HG02852 (cell line): ENCODE measurements at regions not wholly inside any gene's neighbourhood (a gene's known extent, or its start where the extent isn't known, plus 50 kb on each side); places are given as distances from the start of the nearest gene placed in this dataset.
"Not testable (repeated sequence)": the region's sequence is repeated elsewhere in the genome, so short reads cannot be mapped to it uniquely, and the experiment has no call there.

Experiments used
- ATAC-seq: cut with Tn5 transposase; IDR thresholded peaks from one replicate; pipeline ENCODE4 v1.9.1; 2021; ENCODE audit warnings: mild to moderate bottlenecking, moderate library complexity; ENCODE audit not compliant: unreplicated experiment

- no peak for ATAC-seq
Measured at GRCh38 chr20:43404878-43405277, 52.8 kb upstream of the SRSF6 start.

DNA sequence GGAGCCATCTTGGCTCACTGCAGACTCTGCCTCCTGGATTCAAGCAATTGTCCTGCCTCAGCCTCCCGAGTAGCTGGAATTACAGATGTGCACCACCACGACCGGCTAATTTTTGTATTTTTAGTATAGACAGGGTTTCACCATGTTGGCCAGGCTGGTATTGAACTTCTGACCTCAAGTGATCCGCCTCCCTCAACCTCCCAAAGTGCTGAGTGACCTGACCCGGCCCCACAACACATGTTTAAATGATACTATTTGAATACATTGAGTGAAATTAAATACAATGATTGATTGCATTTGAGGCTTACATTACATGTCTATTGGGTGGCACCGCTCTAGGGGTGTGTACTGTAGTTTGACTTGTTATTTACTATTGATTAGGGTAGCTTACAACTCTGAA lies 56.8 kb upstream of the SRSF6 start:
- ATAC-seq = not testable (repeated sequence)

- ATAC-seq = no peak
Measured at GRCh38 chr20:43398676-43399324, 58.9 kb upstream of the SRSF6 start.

- no peak for ATAC-seq
Measured at GRCh38 chr20:43397147-43397546, 60.5 kb upstream of the SRSF6 start.

DNA sequence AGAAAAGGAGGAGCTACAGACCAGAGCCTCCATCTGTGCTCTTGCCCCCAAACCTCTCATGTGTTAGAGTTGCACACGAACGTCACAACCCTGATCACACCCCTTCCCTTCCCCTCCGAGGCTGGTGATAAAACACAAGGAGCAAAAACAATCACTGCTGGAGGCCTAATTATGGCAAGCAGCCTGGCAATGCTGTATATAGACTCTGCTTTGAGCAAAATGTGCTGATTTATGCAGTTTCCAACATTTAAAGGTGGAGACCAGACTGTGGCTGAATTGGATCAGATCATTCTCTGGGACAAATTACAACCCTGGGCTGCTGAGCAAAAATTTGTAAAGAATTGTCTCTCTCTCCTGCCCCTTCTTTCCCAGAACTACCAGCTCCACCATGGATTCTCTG lies 64.6 kb upstream of the SRSF6 start:
- no peak for ATAC-seq

DNA sequence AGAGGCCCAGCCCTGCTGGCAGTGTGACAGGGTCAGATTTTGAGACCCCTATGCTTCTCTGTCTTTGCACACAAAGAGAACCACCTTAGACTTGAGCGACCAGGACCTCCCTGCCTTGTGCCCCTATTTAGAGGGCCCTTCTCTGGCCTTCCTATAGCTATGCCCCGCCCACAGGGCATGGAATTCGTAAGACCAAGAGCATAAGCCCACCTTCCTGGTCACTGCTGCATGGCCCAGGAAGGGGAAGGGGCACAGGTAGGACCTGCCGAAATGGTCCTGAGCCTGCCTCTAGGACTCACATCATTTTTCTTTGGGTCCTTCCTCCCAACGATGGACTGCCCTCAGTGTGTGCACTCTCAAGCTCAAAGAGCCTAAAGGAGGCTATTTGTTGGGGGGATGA lies 65.1 kb upstream of the SRSF6 start:
- no peak for ATAC-seq

DNA sequence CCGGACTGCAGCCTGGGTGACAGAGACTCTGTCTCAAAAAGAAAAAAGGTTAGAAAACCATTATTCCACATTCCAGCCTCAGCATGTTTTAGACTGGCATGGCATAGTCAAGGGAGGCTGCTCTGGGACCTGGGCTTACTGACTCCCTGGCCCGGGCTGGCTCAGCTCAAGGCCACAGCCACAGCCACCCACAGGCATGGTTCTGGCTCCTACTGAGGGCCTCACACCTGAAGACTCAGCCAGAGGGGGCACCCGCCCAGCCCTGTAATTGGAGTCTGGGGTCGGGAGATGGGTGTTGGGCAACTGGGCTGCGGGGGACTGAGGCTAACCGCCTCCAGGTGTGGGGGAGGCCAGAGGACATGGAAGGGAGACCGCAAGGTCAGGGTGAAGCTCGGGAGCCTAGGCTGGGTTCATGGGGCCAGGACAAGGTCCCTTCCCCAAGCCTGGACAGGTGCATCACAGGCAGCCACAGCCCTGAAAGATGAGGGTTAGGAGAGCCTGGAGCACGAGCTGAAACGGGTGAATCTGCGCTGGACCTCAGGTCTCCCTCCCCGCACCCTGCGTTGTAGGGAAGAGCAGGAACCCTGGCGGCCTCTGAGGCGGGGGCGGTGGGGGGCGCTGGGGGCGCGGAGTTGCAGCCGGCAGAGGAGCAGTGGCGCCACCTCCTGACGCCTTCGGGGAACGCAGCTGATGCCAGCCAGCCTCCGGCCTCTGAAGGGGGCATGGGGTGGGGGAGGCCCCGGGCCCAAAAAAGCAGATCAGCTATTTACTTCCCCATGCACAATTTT lies 67.7 kb upstream of the SRSF6 start:
- ATAC-seq = no peak

GRCh38 chr20:43389211-43389610 lies 68.5 kb upstream of the SRSF6 start:
- no peak for ATAC-seq

GRCh38 chr20:43388268-43389002 lies 69.3 kb upstream of the SRSF6 start:
- ATAC-seq = no peak

DNA sequence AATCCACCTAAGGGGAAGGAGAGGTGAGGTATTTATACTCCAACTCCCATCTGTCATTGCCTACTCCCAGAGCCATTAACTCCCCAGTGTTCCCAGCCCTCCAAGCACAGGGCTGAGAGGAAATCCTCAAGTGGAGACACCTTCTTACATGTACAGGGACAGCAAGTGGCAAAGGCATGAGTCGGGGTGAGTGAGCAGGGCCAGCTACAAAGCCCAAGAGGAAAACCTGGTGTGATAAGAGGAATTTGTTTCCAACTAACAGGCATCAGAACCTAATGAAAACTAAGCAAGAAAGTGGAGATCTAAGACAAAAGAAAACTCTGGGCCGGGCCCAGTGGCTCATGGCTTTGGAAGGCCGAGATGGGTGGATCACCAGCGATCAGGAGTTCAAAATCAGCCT lies 70.0 kb upstream of the SRSF6 start:
- ATAC-seq = no peak

DNA sequence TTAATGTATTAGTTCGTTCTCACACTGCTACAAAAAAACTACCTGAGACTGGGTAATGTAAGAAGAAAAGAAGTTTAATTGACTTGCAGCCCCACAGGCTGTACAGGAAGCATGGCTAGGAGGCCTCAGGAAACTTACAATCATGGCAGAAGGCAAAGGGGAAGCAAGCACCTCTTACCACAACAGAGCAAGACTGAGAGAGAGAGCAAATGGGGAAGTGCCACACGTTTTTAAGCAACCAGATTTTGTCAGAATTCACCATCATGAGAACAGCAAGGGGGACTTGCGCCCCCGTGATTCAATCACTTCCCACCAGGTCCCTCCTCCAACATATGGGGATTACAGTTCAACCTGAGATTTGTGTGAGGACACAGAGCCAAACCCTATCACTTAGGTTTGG lies 70.8 kb upstream of the SRSF6 start:
- ATAC-seq = no peak

- ATAC-seq = no peak
Measured at GRCh38 chr20:43385914-43386313, 71.8 kb upstream of the SRSF6 start.

GRCh38 chr20:43384101-43384940 lies 73.4 kb upstream of the SRSF6 start:
- ATAC-seq = no peak

DNA sequence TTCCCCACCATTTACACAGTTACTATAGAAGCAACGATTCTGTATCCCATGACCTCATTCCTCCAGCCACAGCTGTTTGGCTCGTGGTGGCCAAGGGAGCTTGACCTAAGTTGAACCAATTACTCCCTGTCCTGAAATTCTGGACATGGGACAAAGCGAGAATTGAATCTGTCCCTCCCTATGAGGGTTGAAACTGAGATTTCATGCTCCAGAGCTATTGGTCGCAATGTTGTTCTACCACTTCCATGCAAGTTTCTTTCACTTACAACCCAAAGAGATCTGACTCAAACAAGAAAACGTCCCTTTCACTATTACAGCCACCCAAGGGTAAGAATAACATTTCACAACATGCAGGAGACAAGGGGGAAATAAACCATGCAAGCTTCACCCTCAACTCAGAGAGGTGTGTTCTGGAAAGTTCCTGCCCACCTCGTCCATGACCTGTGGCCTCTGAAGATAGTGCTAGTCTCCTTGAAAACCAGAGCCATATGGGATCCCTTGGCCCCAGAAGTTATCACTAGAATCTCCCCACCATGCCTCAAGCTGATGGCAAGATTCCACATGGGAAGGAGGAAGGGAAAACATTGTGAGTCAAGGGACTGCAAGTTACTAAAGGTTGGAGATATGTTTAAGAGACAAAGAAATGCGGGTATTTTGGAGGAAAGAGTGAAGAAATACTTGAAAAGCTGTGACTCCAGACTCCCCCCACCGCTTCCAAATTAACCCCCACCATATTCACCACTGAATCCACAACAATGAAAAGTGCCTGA lies 74.5 kb upstream of the SRSF6 start:
- peak; percentile 62 for ATAC-seq

GRCh38 chr20:43382135-43382534 lies 75.6 kb upstream of the SRSF6 start:
- not testable (repeated sequence) for ATAC-seq

GRCh38 chr20:43381533-43381932 lies 76.2 kb upstream of the SRSF6 start:
- ATAC-seq = not testable (repeated sequence)

DNA sequence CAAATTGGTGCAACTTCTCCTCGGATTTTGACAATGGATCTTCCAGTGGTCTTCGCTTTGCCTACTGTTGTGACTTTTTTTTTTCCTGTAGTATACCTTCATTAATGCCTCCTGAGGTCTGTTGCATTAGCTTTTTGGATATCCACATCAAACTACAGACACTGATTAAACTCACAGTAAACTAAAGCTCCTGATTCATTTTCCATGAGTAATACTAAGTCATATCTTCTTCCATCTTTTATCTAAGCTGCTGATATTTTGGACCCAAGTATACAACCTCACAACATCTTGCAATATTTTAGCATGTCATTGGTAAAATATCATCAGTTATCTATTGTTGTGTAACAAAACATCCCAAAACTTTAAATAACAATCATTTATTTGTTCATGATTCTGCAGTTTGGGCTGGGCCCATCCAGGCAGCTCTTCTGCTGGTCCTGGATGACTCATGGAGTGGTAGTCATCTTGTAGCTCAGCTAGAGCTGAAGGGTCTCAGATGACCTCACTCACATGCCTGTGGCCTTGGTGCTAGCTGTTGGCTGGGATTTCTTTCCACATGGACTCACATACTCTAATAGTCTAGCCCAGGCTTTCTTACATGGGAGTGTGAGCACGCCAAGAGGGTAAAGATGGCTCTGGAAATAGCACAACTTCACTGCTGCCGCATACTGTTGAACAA lies 78.3 kb upstream of the SRSF6 start:
- ATAC-seq = no peak

DNA sequence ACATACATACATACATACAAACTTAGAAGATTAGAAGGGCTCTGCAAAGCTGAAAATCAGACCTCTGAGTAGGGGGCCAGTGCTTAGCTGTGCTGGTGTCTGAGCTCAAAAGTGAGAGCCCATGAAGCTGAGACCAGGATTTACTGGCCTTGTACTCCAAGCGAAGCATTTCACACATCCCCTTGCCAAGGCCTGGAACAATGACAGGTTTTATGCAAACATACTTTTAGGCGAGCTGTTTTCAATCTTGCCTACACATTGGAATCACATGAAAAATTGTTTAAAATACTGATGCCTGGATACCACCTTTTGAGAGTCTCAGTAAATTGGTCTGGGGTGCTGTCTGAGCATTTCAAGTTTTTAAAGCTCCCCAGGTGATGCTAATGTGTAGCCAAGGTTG lies 80.9 kb upstream of the SRSF6 start:
- no peak for ATAC-seq

DNA sequence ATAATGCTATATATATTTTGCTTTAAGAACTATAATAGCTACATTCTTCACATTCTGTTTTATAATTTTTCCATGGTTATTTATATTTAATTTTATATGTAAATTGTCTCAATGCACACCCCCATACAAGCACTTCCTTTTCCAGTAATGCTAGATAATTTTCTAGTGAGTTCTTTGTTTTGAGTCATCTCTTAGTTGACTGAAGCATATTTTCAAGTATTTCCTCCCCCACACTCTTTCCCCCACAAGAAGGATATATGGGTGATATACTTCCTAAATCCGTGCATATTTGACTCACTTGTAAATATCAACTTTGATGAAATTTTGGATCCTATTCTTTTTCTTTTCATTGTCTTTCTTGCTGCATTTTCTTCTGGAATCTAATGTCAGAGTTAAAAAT lies 82.1 kb upstream of the SRSF6 start:
- ATAC-seq = no peak

DNA sequence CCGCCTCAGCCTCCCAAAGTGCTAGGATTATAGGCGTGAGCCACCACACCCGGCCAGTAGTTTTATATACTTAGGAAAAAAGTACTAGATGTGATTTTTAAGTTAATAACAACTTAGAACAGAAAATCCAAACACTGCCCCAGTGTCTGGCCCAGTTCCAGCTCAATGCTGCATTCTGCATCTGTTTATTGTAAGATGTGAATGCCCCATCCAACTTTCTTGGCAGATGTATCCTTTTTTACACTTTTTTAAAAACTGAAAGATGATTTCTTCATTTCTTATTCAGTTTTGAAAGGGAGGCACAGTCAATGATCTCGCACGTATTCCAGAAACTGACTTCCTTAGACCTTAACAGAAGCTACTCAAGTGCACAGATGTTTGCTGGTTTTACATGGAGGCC lies 85.6 kb upstream of the SRSF6 start:
- ATAC-seq = no peak
